ENCODE measurements at regions not wholly inside any gene's neighbourhood (a gene's known extent, or its start where the extent isn't known, plus 50 kb on each side); places are given as distances from the start of the nearest gene placed in this dataset.

DNA sequence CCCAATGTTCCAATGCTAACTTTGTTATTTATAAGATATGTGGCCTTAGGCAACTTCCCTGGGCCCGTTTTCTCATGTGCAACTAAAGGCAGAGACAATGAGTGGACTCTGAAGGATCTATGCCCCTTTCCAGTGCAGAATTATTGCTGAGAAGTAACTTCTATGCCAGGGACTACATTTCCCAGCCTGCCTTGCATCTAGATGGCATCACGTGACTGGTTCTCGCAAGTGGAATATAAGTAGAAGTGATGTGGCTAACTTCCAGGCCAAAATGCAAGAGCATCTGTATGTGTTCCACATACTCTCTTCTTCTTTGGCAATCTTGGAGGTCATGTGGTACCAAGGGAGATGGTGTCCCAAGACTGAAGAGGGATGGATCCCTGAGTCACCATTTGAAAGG lies 674.4 kb downstream of the NTRK3 start:
- TF ChIP-seq EP300 (IDR thresholded peaks at IDR 0.05) (no peak), POLR2AphosphoS2 (conservative IDR thresholded peaks at IDR 0.05; ENCODE audit: low read length) (no peak), BHLHE40 (IDR thresholded peaks at IDR 0.05; ENCODE audit: low read depth, low read length) (no peak), POLR2A (IDR thresholded peaks at IDR 0.05; ENCODE audit: low read length) (no peak), TFCP2L1 (CRISPR knock-in tag; IDR thresholded peaks at IDR 0.05) (no peak), FOSL2 (IDR thresholded peaks at IDR 0.05) (no peak), FOSL2 (CRISPR knock-in tag; IDR thresholded peaks at IDR 0.05) (no peak), SMC3 (IDR thresholded peaks at IDR 0.05) (no peak), KDM1A (IDR thresholded peaks at IDR 0.05; ENCODE audit: low read depth) (no peak), FOXS1 (CRISPR knock-in tag; IDR thresholded peaks at IDR 0.05) (no peak), RCOR1 (IDR thresholded peaks at IDR 0.05; ENCODE audit: low read depth, low read length) (no peak)
- TF ChIP-seq, protein P1, sequence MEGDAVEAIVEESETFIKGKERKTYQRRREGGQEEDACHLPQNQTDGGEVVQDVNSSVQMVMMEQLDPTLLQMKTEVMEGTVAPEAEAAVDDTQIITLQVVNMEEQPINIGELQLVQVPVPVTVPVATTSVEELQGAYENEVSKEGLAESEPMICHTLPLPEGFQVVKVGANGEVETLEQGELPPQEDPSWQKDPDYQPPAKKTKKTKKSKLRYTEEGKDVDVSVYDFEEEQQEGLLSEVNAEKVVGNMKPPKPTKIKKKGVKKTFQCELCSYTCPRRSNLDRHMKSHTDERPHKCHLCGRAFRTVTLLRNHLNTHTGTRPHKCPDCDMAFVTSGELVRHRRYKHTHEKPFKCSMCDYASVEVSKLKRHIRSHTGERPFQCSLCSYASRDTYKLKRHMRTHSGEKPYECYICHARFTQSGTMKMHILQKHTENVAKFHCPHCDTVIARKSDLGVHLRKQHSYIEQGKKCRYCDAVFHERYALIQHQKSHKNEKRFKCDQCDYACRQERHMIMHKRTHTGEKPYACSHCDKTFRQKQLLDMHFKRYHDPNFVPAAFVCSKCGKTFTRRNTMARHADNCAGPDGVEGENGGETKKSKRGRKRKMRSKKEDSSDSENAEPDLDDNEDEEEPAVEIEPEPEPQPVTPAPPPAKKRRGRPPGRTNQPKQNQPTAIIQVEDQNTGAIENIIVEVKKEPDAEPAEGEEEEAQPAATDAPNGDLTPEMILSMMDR (IDR thresholded peaks at IDR 0.05): no peak
- TF ChIP-seq, protein P2, sequence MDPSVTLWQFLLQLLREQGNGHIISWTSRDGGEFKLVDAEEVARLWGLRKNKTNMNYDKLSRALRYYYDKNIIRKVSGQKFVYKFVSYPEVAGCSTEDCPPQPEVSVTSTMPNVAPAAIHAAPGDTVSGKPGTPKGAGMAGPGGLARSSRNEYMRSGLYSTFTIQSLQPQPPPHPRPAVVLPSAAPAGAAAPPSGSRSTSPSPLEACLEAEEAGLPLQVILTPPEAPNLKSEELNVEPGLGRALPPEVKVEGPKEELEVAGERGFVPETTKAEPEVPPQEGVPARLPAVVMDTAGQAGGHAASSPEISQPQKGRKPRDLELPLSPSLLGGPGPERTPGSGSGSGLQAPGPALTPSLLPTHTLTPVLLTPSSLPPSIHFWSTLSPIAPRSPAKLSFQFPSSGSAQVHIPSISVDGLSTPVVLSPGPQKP (IDR thresholded peaks at IDR 0.05; ENCODE audit: low read depth, low read length): no peak
- TF ChIP-seq, protein P3, sequence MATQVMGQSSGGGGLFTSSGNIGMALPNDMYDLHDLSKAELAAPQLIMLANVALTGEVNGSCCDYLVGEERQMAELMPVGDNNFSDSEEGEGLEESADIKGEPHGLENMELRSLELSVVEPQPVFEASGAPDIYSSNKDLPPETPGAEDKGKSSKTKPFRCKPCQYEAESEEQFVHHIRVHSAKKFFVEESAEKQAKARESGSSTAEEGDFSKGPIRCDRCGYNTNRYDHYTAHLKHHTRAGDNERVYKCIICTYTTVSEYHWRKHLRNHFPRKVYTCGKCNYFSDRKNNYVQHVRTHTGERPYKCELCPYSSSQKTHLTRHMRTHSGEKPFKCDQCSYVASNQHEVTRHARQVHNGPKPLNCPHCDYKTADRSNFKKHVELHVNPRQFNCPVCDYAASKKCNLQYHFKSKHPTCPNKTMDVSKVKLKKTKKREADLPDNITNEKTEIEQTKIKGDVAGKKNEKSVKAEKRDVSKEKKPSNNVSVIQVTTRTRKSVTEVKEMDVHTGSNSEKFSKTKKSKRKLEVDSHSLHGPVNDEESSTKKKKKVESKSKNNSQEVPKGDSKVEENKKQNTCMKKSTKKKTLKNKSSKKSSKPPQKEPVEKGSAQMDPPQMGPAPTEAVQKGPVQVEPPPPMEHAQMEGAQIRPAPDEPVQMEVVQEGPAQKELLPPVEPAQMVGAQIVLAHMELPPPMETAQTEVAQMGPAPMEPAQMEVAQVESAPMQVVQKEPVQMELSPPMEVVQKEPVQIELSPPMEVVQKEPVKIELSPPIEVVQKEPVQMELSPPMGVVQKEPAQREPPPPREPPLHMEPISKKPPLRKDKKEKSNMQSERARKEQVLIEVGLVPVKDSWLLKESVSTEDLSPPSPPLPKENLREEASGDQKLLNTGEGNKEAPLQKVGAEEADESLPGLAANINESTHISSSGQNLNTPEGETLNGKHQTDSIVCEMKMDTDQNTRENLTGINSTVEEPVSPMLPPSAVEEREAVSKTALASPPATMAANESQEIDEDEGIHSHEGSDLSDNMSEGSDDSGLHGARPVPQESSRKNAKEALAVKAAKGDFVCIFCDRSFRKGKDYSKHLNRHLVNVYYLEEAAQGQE (IDR thresholded peaks at IDR 0.05): no peak
- TF ChIP-seq, protein P4, sequence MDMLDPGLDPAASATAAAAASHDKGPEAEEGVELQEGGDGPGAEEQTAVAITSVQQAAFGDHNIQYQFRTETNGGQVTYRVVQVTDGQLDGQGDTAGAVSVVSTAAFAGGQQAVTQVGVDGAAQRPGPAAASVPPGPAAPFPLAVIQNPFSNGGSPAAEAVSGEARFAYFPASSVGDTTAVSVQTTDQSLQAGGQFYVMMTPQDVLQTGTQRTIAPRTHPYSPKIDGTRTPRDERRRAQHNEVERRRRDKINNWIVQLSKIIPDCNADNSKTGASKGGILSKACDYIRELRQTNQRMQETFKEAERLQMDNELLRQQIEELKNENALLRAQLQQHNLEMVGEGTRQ (IDR thresholded peaks at IDR 0.05): peak; percentile 80
